Liver (tissue), 7 donors: ENCODE measurements at regions not wholly inside any gene's neighbourhood (a gene's known extent, or its start where the extent isn't known, plus 50 kb on each side); places are given as distances from the start of the nearest gene placed in this dataset.

Experiments
- DNase-seq: peaks from one replicate; pipeline ENCODE4 v3.0.0-alpha.2; 2017; ENCODE audit warnings: low spot score
- H3K27ac ChIP-seq, 2 donors: one replicate each; pipeline ENCODE4 v1.7.0; 2013; ENCODE audit warnings: inconsistent platforms in 2 of 2, low read length in 2 of 2, control low read depth in 1 of 2, low read depth in 1 of 2, mild to moderate bottlenecking in 1 of 2
- H3K27me3 ChIP-seq, 4 donors: one replicate each; pipeline versions ENCODE4 v1.6.1 to v1.7.0; 2013; ENCODE audit warnings: low read length in 3 of 4, inconsistent platforms in 1 of 4, mild to moderate bottlenecking in 1 of 4, moderate library complexity in 1 of 4; ENCODE audit not compliant: control insufficient read depth in 4 of 4, insufficient read depth in 4 of 4
- H3K36me3 ChIP-seq, 4 donors: one replicate each; pipeline versions ENCODE4 v1.6.1 to v1.7.0; 2013; ENCODE audit warnings: low read length in 3 of 4, mild to moderate bottlenecking in 3 of 4, low read depth in 1 of 4, moderate library complexity in 1 of 4; ENCODE audit not compliant: control insufficient read depth in 4 of 4, insufficient read depth in 3 of 4
- H3K4me1 ChIP-seq, 4 donors: one replicate each; pipeline versions ENCODE4 v1.6.1 to v1.7.0; 2013; ENCODE audit warnings: low read length in 3 of 4, mild to moderate bottlenecking in 3 of 4, moderate library complexity in 1 of 4; ENCODE audit not compliant: control insufficient read depth in 4 of 4, insufficient read depth in 4 of 4
- H3K4me3 ChIP-seq, 3 donors: one replicate each; pipeline versions ENCODE4 v1.6.1 to v1.7.0; 2013; ENCODE audit warnings: low read length in 3 of 3, control low read depth in 1 of 3, low read depth in 1 of 3, mild to moderate bottlenecking in 1 of 3
- H3K9ac ChIP-seq, 2 donors: one replicate each; pipeline ENCODE4 v1.7.0; 2013; ENCODE audit warnings: low read length in 2 of 2, mild to moderate bottlenecking in 2 of 2, moderate library complexity in 2 of 2, control low read depth in 1 of 2, low read depth in 1 of 2
- H3K9me3 ChIP-seq, 4 donors: one replicate each; pipeline versions ENCODE4 v1.6.1 to v1.7.0; 2013; ENCODE audit warnings: low read length in 3 of 4; ENCODE audit not compliant: control insufficient read depth in 4 of 4
- ATF3 ChIP-seq: IDR thresholded peaks from 2 replicates; pipeline ENCODE4 v1.6.1; 2016; ENCODE audit warnings: antibody characterized with exemption
- EGR1 ChIP-seq, 2 donors: IDR thresholded peaks; 2 replicates each; pipeline ENCODE4 v1.6.1; 2016 to 2018; ENCODE audit warnings: antibody characterized with exemption in 2 of 2, low read depth in 2 of 2
- FOXA1 ChIP-seq: IDR thresholded peaks from 2 replicates; pipeline ENCODE4 v1.6.1; 2016; ENCODE audit warnings: antibody characterized with exemption
- FOXA2 ChIP-seq: IDR thresholded peaks from 2 replicates; pipeline ENCODE4 v1.6.1; 2016; ENCODE audit warnings: antibody characterized with exemption
- GABPA ChIP-seq, 2 donors: IDR thresholded peaks in 1 of 2; conservative IDR thresholded peaks in 1 of 2; 2 replicates each; pipeline ENCODE4 v1.6.1; 2016; ENCODE audit warnings: antibody characterized with exemption in 2 of 2, mild to moderate bottlenecking in 1 of 2, moderate library complexity in 1 of 2
- HNF4A ChIP-seq, 2 donors: conservative IDR thresholded peaks; 2 replicates each; pipeline ENCODE4 v1.6.1; 2016; ENCODE audit warnings: antibody characterized with exemption in 2 of 2, mild to moderate bottlenecking in 2 of 2
- HNF4G ChIP-seq: IDR thresholded peaks from 2 replicates; pipeline ENCODE4 v1.6.1; 2016; ENCODE audit warnings: antibody characterized with exemption
- JUND ChIP-seq, 2 donors: IDR thresholded peaks; 2 replicates each; pipeline ENCODE4 v1.6.1; 2016; ENCODE audit warnings: antibody characterized with exemption in 2 of 2
- MAX ChIP-seq: IDR thresholded peaks from 2 replicates; pipeline ENCODE4 v1.6.1; 2016; ENCODE audit warnings: antibody characterized with exemption
- NR2F2 ChIP-seq: IDR thresholded peaks from 2 replicates; pipeline ENCODE4 v1.6.1; 2016; ENCODE audit warnings: antibody characterized with exemption
- RAD21 ChIP-seq, 2 donors: IDR thresholded peaks; 2 replicates each; pipeline ENCODE4 v1.6.1; 2016; ENCODE audit warnings: antibody characterized with exemption in 2 of 2, mild to moderate bottlenecking in 2 of 2
- REST ChIP-seq: IDR thresholded peaks from 2 replicates; pipeline ENCODE4 v1.6.1; 2016; ENCODE audit warnings: antibody characterized with exemption, mild to moderate bottlenecking
- RXRA ChIP-seq, 2 donors: IDR thresholded peaks; 2 replicates each; pipeline ENCODE4 v1.6.1; 2017 to 2018; ENCODE audit warnings: antibody characterized with exemption in 2 of 2, mild to moderate bottlenecking in 1 of 2
- SP1 ChIP-seq: IDR thresholded peaks from 2 replicates; pipeline ENCODE4 v1.6.1; 2018; ENCODE audit warnings: antibody characterized with exemption, mild to moderate bottlenecking
- TAF1 ChIP-seq: conservative IDR thresholded peaks from 2 replicates; pipeline ENCODE4 v1.6.1; 2016; ENCODE audit warnings: antibody characterized with exemption, mild to moderate bottlenecking
- YY1 ChIP-seq: IDR thresholded peaks from 2 replicates; pipeline ENCODE4 v1.6.1; 2016; ENCODE audit warnings: antibody characterized with exemption, mild to moderate bottlenecking
- ZBTB33 ChIP-seq: IDR thresholded peaks from 2 replicates; pipeline ENCODE4 v1.6.1; 2016; ENCODE audit warnings: antibody characterized with exemption
- WGBS: extraction: QIAGEN DNeasy Blood & Tissue Kit; methylation state at CpG from one replicate; pipeline ENCODE4 v1.1.7; 2013; 5-methylcytosine and 5-hydroxymethylcytosine counted together
- donor health status: healthy.
- donor health status: healthy.
- donor health status: healthy.
- donor health status: healthy.

GRCh38 chr15:96542130-96542770 lies 211.8 kb downstream of the NR2F2 start:
- 95% methylated on average over 4 of the region's 4 CpGs for WGBS

GRCh38 chr15:96544162-96544756 lies 213.8 kb downstream of the NR2F2 start:
- H3K9ac ChIP-seq, result no peak overlapping the region
- no peak overlapping the region for H3K4me3 ChIP-seq
- H3K36me3 ChIP-seq, result no peaks in the 10 kb centered on the region
- no peak overlapping the region for H3K27ac ChIP-seq
- no peak for DNase-seq
- H3K4me1 ChIP-seq, result no peaks in the 10 kb centered on the region
- no peak for TF ChIP-seq FOXA1
- no peak for TF ChIP-seq MAX
- TF ChIP-seq GABPA (IDR thresholded peaks at IDR 0.05 in 1 of 2, conservative IDR thresholded peaks at IDR 0.05 in 1 of 2), result no peak
- TF ChIP-seq ATF3, result no peak
- H3K27me3 ChIP-seq, result no peaks in the 10 kb centered on the region
- no peaks in the 10 kb centered on the region for H3K9me3 ChIP-seq
- WGBS, result 79% methylated on average over 5 of the region's 5 CpGs

More at GRCh38 chr15:96542130-96542770, 211.8 kb downstream of the NR2F2 start:
- DNase-seq, result no peak
- TF ChIP-seq TAF1, result no peak
- TF ChIP-seq RXRA (IDR thresholded peaks at IDR 0.05), result no peak
- Histone ChIP-seq H3K4me3 (no peak overlapping the region), H3K9me3 (no peaks in the 10 kb centered on the region), H3K9ac (no peak overlapping the region), H3K27ac (no peak overlapping the region), H3K36me3 (no peaks in the 10 kb centered on the region), H3K4me1 (no peaks in the 10 kb centered on the region), H3K27me3 (no peaks in the 10 kb centered on the region)

GRCh38 chr15:96549136-96549535 lies 218.6 kb downstream of the NR2F2 start:
- Histone ChIP-seq H3K27ac (no peak overlapping the region), H3K9me3 (no peaks in the 10 kb centered on the region), H3K27me3 (no peaks in the 10 kb centered on the region), H3K36me3 (no peaks in the 10 kb centered on the region), H3K9ac (no peak overlapping the region), H3K4me3 (no peak overlapping the region), H3K4me1 (no peaks in the 10 kb centered on the region)
- TF ChIP-seq TAF1 (no peak), HNF4G (no peak), RAD21 (IDR thresholded peaks at IDR 0.05) (no peak)
- 95% methylated on average over 1 of the region's 1 CpG for WGBS
- no peak for DNase-seq

- no peak overlapping the region for H3K4me3 ChIP-seq
- DNase-seq, result no peak
- no peaks in the 10 kb centered on the region for H3K36me3 ChIP-seq
- H3K27me3 ChIP-seq, result no peaks in the 10 kb centered on the region
- no peak overlapping the region for H3K27ac ChIP-seq
- 77% methylated on average over 4 of the region's 4 CpGs for WGBS
- no peak overlapping the region for H3K9ac ChIP-seq
- H3K4me1 ChIP-seq, result no peaks in the 10 kb centered on the region
- TF ChIP-seq YY1 (no peak), HNF4A (conservative IDR thresholded peaks at IDR 0.05) (no peak), ATF3 (no peak), RXRA (IDR thresholded peaks at IDR 0.05) (no peak), GABPA (IDR thresholded peaks at IDR 0.05 in 1 of 2, conservative IDR thresholded peaks at IDR 0.05 in 1 of 2) (no peak), NR2F2 (no peak), ZBTB33 (no peak), JUND (IDR thresholded peaks at IDR 0.05) (no peak), REST (no peak), EGR1 (IDR thresholded peaks at IDR 0.05; ENCODE audit: low read depth in 2 of 2) (no peak), TAF1 (no peak), SP1 (no peak), FOXA2 (no peak), MAX (no peak)
- no peaks in the 10 kb centered on the region for H3K9me3 ChIP-seq
Measured at GRCh38 chr15:96551196-96551595, 220.7 kb downstream of the NR2F2 start.
